Central memory CD8-positive, alpha-beta T cell (primary cell): ENCODE measurements at regions not wholly inside any gene's neighbourhood (a gene's known extent, or its start where the extent isn't known, plus 50 kb on each side); places are given as distances from the start of the nearest gene placed in this dataset.

Experiments
- ATAC-seq: fragments of 150-1000 bp; cut with Tn5 transposase; replicated peaks from 2 replicates; pipeline ENCODE4 v1.10.0; 2022; ENCODE audit warnings: mild to moderate bottlenecking, moderate FRiP score, moderate number of reproducible peaks; ENCODE audit not compliant: poor library complexity, severe bottlenecking; ENCODE audit errors: extremely low read depth
- DNase-seq, 2 donors: peaks; one replicate each; pipeline ENCODE4 v3.0.0; 2021; ENCODE audit warnings: low spot score in 2 of 2
- H3K27ac Mint-ChIP-seq: one replicate; pipeline ENCODE4 v1.8.0; 2022; ENCODE audit warnings: low read depth, mild to moderate bottlenecking, moderate library complexity, mixed read lengths
- H3K27me3 Mint-ChIP-seq: one replicate; pipeline ENCODE4 v1.8.0; 2022; ENCODE audit warnings: mixed read lengths
- H3K36me3 Mint-ChIP-seq: one replicate; pipeline ENCODE4 v1.8.0; 2022; ENCODE audit warnings: mild to moderate bottlenecking, moderate library complexity, mixed read lengths; ENCODE audit not compliant: insufficient read depth
- H3K4me1 Mint-ChIP-seq: one replicate; pipeline ENCODE4 v1.8.0; 2022; ENCODE audit warnings: mixed read lengths
- H3K4me3 Mint-ChIP-seq: one replicate; pipeline ENCODE4 v1.8.0; 2022; ENCODE audit warnings: mild to moderate bottlenecking, moderate library complexity, mixed read lengths
- H3K9me3 Mint-ChIP-seq: one replicate; pipeline ENCODE4 v1.8.0; 2022; ENCODE audit warnings: mixed read lengths

GRCh38 chr10:4129866-4130477 is 345.0 kb upstream of the KLF6 start:
- no peaks in the 10 kb centered on the region for H3K27me3 Mint-ChIP-seq
- H3K9me3 Mint-ChIP-seq: peaks cover 7% of the 10 kb centered on the region
- no peak overlapping the region for H3K27ac Mint-ChIP-seq
- DNase-seq: no peak
- no peaks in the 10 kb centered on the region for H3K36me3 Mint-ChIP-seq
- H3K4me3 Mint-ChIP-seq: no peak overlapping the region
- H3K4me1 Mint-ChIP-seq: peaks cover 17% of the 10 kb centered on the region
- ATAC-seq: no peak

GRCh38 chr10:4127518-4128315 is 342.7 kb upstream of the KLF6 start:
- no peaks in the 10 kb centered on the region for H3K36me3 Mint-ChIP-seq
- H3K9me3 Mint-ChIP-seq: peaks cover 10% of the 10 kb centered on the region
- no peak overlapping the region for H3K4me3 Mint-ChIP-seq
- ATAC-seq: no peak
- no peak for DNase-seq
- no peaks in the 10 kb centered on the region for H3K27me3 Mint-ChIP-seq
- no peak overlapping the region for H3K27ac Mint-ChIP-seq
- peaks cover 9% of the 10 kb centered on the region for H3K4me1 Mint-ChIP-seq

GRCh38 chr10:4125776-4126175 is 340.8 kb upstream of the KLF6 start:
- DNase-seq (no peak), ATAC-seq (no peak)
- H3K4me1 Mint-ChIP-seq: peaks cover 9% of the 10 kb centered on the region
- no peaks in the 10 kb centered on the region for H3K27me3 Mint-ChIP-seq
- no peak overlapping the region for H3K27ac Mint-ChIP-seq
- no peak overlapping the region for H3K4me3 Mint-ChIP-seq
- peaks cover 10% of the 10 kb centered on the region for H3K9me3 Mint-ChIP-seq
- no peaks in the 10 kb centered on the region for H3K36me3 Mint-ChIP-seq

GRCh38 chr10:4121502-4122380 is 336.7 kb upstream of the KLF6 start:
- H3K27ac Mint-ChIP-seq: no peak overlapping the region
- ATAC-seq (no peak), DNase-seq (no peak)
- H3K4me1 Mint-ChIP-seq: peaks cover 15% of the 10 kb centered on the region
- peaks cover 10% of the 10 kb centered on the region for H3K9me3 Mint-ChIP-seq
- no peaks in the 10 kb centered on the region for H3K36me3 Mint-ChIP-seq
- no peaks in the 10 kb centered on the region for H3K27me3 Mint-ChIP-seq
- H3K4me3 Mint-ChIP-seq: no peak overlapping the region

DNA sequence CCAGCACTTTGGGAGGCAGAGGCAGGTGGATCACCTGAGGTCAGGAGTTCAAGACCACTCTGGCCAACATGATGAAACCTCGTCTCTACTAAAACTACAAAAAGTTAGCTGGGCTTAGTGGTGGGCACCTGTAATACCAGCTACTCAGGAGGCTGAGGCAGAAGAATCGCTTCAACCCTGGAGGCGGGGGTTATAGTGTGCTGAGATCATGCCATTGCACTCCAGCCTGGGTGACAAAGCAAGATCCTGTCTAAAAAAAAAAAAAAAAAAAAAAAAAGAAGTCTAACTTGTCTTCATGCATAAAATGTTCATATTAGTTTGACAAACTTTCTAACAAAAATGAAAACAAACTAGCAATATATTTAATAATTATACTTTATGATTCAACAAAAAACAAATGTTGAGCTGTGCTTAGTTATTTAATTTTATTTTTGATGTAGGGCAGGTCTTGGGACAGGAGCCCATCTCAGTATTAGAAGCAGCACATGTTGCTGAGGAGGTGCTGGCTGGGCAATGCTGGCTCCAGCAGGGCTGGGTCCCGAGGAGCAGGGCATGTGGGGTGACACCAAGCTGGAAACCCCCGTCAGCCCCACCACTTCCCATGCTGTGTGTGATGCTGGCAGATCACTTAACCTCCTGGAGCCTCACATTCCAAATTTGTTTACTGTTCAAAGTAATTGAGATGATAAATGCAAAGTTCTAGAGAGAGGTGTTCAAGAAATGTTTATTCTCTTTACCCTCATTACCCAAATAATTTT is 335.3 kb upstream of the KLF6 start:
- Mint-ChIP-seq H3K27ac (no peak overlapping the region), H3K4me3 (no peak overlapping the region), H3K36me3 (no peaks in the 10 kb centered on the region), H3K9me3 (peaks cover 6% of the 10 kb centered on the region), H3K4me1 (peaks cover 13% of the 10 kb centered on the region), H3K27me3 (no peaks in the 10 kb centered on the region)
- ATAC-seq (no peak), DNase-seq (no peak)

GRCh38 chr10:4119107-4119506 is 334.1 kb upstream of the KLF6 start:
- Mint-ChIP-seq H3K27me3 (no peaks in the 10 kb centered on the region), H3K4me1 (peaks cover 13% of the 10 kb centered on the region), H3K9me3 (no peaks in the 10 kb centered on the region), H3K27ac (no peak overlapping the region), H3K4me3 (no peak overlapping the region), H3K36me3 (no peaks in the 10 kb centered on the region)
- ATAC-seq (no peak), DNase-seq (no peak)

GRCh38 chr10:4117604-4118003 is 332.6 kb upstream of the KLF6 start:
- peak overlapping the region; percentile 69 for H3K27ac Mint-ChIP-seq
- no peaks in the 10 kb centered on the region for H3K36me3 Mint-ChIP-seq
- peaks cover 13% of the 10 kb centered on the region for H3K4me1 Mint-ChIP-seq
- no peak for DNase-seq
- H3K4me3 Mint-ChIP-seq: no peak overlapping the region
- no peak for ATAC-seq
- no peaks in the 10 kb centered on the region for H3K27me3 Mint-ChIP-seq
- no peaks in the 10 kb centered on the region for H3K9me3 Mint-ChIP-seq

DNA sequence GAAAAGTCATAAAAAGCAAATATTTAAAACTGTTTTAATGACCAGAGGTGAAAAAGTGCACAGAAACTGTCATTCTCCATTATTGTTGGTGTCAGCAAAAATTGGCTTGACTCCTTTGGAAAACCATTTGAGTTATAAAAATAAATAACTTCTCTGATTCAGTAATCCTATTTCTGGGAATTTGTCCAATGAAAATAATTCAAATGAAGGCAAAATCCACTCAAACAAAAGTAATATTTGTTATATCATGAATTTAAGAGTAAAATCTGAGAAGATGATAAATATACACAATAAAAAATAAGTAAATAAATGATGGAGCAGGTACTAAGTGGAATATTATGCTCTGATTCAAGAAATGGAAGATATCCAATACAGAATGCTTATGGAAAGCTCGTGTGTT is 326.6 kb upstream of the KLF6 start:
- no peak for DNase-seq
- Mint-ChIP-seq H3K4me3 (no peak overlapping the region), H3K9me3 (no peaks in the 10 kb centered on the region), H3K36me3 (peaks cover 4% of the 10 kb centered on the region), H3K27me3 (no peaks in the 10 kb centered on the region), H3K27ac (no peak overlapping the region), H3K4me1 (peaks cover 2% of the 10 kb centered on the region)
- ATAC-seq: no peak

- DNase-seq (no peak), ATAC-seq (no peak)
- Mint-ChIP-seq H3K4me1 (no peaks in the 10 kb centered on the region), H3K27ac (no peak overlapping the region), H3K9me3 (no peaks in the 10 kb centered on the region), H3K4me3 (no peak overlapping the region), H3K27me3 (no peaks in the 10 kb centered on the region), H3K36me3 (peaks cover 4% of the 10 kb centered on the region)
Measured at GRCh38 chr10:4109469-4109868, 324.5 kb upstream of the KLF6 start.

DNA sequence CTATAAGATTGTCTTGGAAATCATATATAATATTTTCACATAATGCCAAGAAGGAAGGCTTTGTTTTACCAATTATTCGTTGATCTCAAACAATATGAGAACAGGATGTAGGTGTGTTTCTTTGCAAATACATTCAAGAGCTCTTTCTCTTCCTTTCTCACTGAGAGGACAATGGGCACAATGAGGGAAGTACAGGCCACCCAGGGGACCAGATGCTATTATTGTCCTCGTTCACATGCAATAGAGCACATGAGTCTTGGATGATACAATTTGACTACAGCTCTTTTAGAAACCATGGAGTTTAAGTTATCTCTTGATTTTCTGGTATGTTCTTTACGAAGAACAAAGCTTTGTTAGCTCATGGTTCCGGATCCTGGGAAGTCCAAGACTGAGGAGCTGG is 323.7 kb upstream of the KLF6 start:
- H3K4me1 Mint-ChIP-seq: peaks cover under 1% of the 10 kb centered on the region
- no peaks in the 10 kb centered on the region for H3K9me3 Mint-ChIP-seq
- H3K27ac Mint-ChIP-seq: no peak overlapping the region
- no peak overlapping the region for H3K4me3 Mint-ChIP-seq
- H3K36me3 Mint-ChIP-seq: peaks cover 4% of the 10 kb centered on the region
- ATAC-seq (no peak), DNase-seq (no peak)
- H3K27me3 Mint-ChIP-seq: no peaks in the 10 kb centered on the region

DNA sequence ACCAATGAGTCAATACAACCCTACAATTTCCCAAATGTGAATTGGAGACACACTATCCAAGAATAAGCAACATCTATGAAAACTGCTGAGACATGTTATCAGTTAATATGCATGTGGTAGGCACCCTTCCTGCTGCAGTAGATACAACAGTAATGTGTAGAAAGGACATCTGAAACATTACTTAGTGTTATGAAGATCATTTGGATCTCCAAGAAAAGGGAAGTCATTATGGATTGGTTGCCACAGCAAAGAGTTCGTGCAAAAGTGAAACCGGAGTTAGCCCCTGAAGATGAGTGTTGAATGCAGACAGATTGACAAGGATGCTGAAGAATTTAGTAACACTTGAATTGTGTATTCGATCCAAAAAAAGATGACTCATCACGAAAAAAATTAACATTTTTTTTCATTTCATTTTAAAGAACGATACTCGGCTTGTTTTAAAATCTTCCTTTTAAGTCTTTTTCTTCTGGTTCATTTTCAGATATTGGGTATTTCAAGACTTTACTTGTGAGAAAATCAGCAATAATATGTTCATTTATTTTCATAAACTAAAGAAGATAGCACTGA is 322.4 kb upstream of the KLF6 start:
- no peak for DNase-seq

DNA sequence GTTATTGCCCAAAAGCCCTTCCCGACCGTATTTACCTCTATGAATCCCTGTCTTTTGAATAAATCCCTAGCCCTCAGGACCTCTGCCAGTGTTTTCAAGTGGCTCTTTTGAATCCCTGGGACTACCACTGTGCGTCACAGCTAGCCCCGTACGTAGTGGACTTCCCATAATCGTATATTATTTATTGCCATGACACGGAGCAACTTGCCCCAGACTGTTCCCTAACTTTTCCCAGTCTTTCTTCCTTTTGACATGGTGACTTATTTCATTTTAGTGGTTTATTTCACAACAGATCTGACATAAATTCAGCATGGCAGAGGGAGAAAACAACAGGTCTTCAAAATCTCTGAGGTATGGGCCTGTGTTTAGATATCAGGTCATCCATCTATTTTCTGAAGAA is 318.6 kb upstream of the KLF6 start:
- no peaks in the 10 kb centered on the region for H3K9me3 Mint-ChIP-seq

More for the DNA sequence above, 322.4 kb upstream of the KLF6 start:
- H3K27ac Mint-ChIP-seq: no peak overlapping the region
- no peaks in the 10 kb centered on the region for H3K9me3 Mint-ChIP-seq
- no peak for ATAC-seq
- peaks cover 8% of the 10 kb centered on the region for H3K4me1 Mint-ChIP-seq
- no peak overlapping the region for H3K4me3 Mint-ChIP-seq
- H3K27me3 Mint-ChIP-seq: no peaks in the 10 kb centered on the region
- peaks cover 4% of the 10 kb centered on the region for H3K36me3 Mint-ChIP-seq

More for the DNA sequence above, 318.6 kb upstream of the KLF6 start:
- Mint-ChIP-seq H3K27me3 (no peaks in the 10 kb centered on the region), H3K27ac (no peak overlapping the region), H3K36me3 (peaks cover 4% of the 10 kb centered on the region), H3K4me3 (no peak overlapping the region), H3K4me1 (peaks cover 21% of the 10 kb centered on the region)
- ATAC-seq (no peak), DNase-seq (no peak)
